ENCODE measurements at regions not wholly inside any gene's neighbourhood (a gene's known extent, or its start where the extent isn't known, plus 50 kb on each side); places are given as distances from the start of the nearest gene placed in this dataset.

DNA sequence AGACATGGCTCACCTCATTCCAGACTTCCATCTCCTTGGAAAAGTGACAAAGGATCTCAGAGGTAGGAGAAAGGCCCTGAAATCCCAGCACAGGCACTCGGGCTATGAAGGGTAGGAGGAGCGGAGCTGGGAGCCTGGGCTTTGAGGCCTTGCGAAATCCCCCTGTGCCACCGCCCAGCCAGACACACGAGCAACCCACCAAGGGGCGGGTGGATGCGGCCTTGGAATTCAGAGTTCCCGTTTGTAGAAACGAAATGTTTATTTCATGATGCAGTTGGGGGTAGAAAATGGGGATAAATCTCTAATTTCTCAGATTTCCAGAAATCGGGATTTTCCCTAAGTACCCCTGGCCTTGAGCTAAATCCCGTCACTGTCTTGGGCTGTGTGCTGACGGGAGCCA is 177.1 kb upstream of the HDAC4 start:
- H3K4me1 ChIP-seq (ENCODE audit: control insufficient read depth in 1 of 2, insufficient read depth in 2 of 2, low read length in 2 of 2) = peaks cover 0 to 9% of the 10 kb centered on the region in 2 donors
- H4K20me1 ChIP-seq (ENCODE audit: insufficient read depth, low read length) = no peaks in the 10 kb centered on the region
- DNase-seq = no peak
- no peak overlapping the region for H3K4me3 Mint-ChIP-seq
- no peaks in the 10 kb centered on the region for H3K79me2 ChIP-seq (ENCODE audit: insufficient read depth, low read length)
- no peak overlapping the region for H3K9ac ChIP-seq (ENCODE audit: insufficient read depth, low read length, poor library complexity, severe bottlenecking)
- H3K27me3 ChIP-seq (ENCODE audit: control insufficient read depth in 2 of 2, insufficient read depth in 2 of 2, low read length in 2 of 2) = no peaks in the 10 kb centered on the region
- H3K9me3 ChIP-seq (replicated peaks in 1 of 2; ENCODE audit: control insufficient read depth in 1 of 2, insufficient read depth in 1 of 2, low read length in 2 of 2) = peaks cover 0 to 9% of the 10 kb centered on the region in 2 donors
- H3K27me3 Mint-ChIP-seq (ENCODE audit: low read depth in 3 of 3) = peaks cover 2 to 3% (median 2%) of the 10 kb centered on the region in 3 donors
- peaks cover 0 to 9% (median 6%) of the 10 kb centered on the region in 7 donors for H3K9me3 Mint-ChIP-seq
- H3K27ac ChIP-seq (ENCODE audit: low read depth in 1 of 2, low read length in 2 of 2) = no peak overlapping the region
- no peak overlapping the region for H3K4me2 ChIP-seq (replicated peaks; ENCODE audit: extremely low read depth, low read length, poor library complexity, severe bottlenecking)
- 80% methylated on average over 7 of the region's 12 CpGs for WGBS (ENCODE audit: insufficient coverage)
- H3K4me1 Mint-ChIP-seq = peaks cover 3% of the 10 kb centered on the region
- intact Hi-C loops (cut with micrococcal nuclease) = no loop called here
- no peak overlapping the region for H2AFZ ChIP-seq (ENCODE audit: insufficient read depth, low read depth, low read length, poor library complexity, severe bottlenecking)
- H3K4me3 ChIP-seq (replicated peaks in 1 of 3; ENCODE audit: low read depth in 2 of 3, low read length in 3 of 3) = no peak overlapping the region
- H3K36me3 Mint-ChIP-seq = no peaks in the 10 kb centered on the region
- TF ChIP-seq, protein P1, sequence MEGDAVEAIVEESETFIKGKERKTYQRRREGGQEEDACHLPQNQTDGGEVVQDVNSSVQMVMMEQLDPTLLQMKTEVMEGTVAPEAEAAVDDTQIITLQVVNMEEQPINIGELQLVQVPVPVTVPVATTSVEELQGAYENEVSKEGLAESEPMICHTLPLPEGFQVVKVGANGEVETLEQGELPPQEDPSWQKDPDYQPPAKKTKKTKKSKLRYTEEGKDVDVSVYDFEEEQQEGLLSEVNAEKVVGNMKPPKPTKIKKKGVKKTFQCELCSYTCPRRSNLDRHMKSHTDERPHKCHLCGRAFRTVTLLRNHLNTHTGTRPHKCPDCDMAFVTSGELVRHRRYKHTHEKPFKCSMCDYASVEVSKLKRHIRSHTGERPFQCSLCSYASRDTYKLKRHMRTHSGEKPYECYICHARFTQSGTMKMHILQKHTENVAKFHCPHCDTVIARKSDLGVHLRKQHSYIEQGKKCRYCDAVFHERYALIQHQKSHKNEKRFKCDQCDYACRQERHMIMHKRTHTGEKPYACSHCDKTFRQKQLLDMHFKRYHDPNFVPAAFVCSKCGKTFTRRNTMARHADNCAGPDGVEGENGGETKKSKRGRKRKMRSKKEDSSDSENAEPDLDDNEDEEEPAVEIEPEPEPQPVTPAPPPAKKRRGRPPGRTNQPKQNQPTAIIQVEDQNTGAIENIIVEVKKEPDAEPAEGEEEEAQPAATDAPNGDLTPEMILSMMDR (IDR thresholded peaks at IDR 0.05) = no peak
- peak overlapping the region in 1 of 7 donors; percentile 3 for H3K27ac Mint-ChIP-seq
- H3K36me3 ChIP-seq (replicated peaks in 1 of 2; ENCODE audit: control insufficient read depth in 1 of 2, insufficient read depth in 2 of 2, low read length in 2 of 2) = no peaks in the 10 kb centered on the region

DNA sequence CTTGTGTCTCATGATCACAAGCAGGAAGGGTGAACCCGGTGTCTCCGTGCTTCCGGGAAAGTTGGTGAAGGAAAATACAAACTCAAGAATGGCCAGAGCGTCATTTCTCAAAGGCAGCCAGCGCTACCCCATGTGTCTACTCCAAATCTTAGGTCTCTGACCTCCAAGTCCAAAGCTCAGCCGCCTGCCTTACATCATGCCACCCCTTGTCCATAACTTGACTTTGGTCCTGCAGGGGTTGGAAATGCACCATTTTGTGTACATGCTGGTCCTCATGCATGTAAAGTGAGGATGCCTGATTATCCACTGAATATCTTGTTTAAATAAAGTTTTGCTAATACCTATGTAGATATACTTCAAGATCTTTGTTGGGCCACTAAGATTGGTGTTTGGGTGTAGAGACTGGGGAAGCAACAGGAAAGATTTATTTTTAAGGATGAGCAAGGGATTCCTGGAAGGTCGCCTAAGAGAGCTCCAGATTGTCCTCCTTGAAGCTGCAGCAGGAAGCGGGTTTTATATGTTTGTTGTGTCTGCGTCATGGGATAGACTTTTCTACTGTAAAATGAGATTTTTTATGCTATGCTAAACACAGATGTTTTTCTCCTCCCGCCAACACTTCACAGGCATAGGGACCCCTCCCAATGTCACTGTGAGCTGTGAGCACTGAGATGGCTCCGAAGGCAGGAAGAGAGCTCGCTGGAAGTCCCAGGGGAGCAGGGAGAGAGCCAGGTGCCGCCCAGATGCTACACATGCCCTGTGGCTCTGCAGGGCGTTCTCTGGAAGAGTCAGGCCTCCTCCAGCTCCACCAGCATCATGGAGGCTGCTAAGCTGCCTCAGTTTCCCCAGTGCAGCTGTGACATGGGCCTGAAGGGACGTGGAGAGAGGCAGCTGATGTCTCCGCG is 176.2 kb upstream of the HDAC4 start:
- no peaks in the 10 kb centered on the region for H3K27me3 ChIP-seq (ENCODE audit: control insufficient read depth in 2 of 2, insufficient read depth in 2 of 2, low read length in 2 of 2)
- peaks cover 3% of the 10 kb centered on the region for H3K4me1 Mint-ChIP-seq

More for the DNA sequence above, 176.2 kb upstream of the HDAC4 start:
- no peak overlapping the region for H3K27ac Mint-ChIP-seq
- TF ChIP-seq, protein P1 (IDR thresholded peaks at IDR 0.05) = no peak
- no peak overlapping the region for H3K27ac ChIP-seq (ENCODE audit: low read depth in 1 of 2, low read length in 2 of 2)
- no peak overlapping the region for H3K4me3 ChIP-seq (replicated peaks in 1 of 3; ENCODE audit: low read depth in 2 of 3, low read length in 3 of 3)
- H3K9me3 Mint-ChIP-seq = peaks cover 0 to 9% (median 6%) of the 10 kb centered on the region in 7 donors
- H3K36me3 ChIP-seq (replicated peaks in 1 of 2; ENCODE audit: control insufficient read depth in 1 of 2, insufficient read depth in 2 of 2, low read length in 2 of 2) = no peaks in the 10 kb centered on the region
- 94% methylated on average over 8 of the region's 17 CpGs for WGBS (ENCODE audit: insufficient coverage)
- H3K9ac ChIP-seq (ENCODE audit: insufficient read depth, low read length, poor library complexity, severe bottlenecking) = no peak overlapping the region
- H3K79me2 ChIP-seq (ENCODE audit: insufficient read depth, low read length) = no peaks in the 10 kb centered on the region
- H3K4me3 Mint-ChIP-seq = no peak overlapping the region
- no peak overlapping the region for H2AFZ ChIP-seq (ENCODE audit: insufficient read depth, low read depth, low read length, poor library complexity, severe bottlenecking)
- intact Hi-C loops (cut with micrococcal nuclease) = no loop called here
- H3K9me3 ChIP-seq (replicated peaks in 1 of 2; ENCODE audit: control insufficient read depth in 1 of 2, insufficient read depth in 1 of 2, low read length in 2 of 2) = peaks cover 0 to 9% of the 10 kb centered on the region in 2 donors
- no peaks in the 10 kb centered on the region for H4K20me1 ChIP-seq (ENCODE audit: insufficient read depth, low read length)
- no peak for DNase-seq
- H3K4me1 ChIP-seq (ENCODE audit: control insufficient read depth in 1 of 2, insufficient read depth in 2 of 2, low read length in 2 of 2) = peaks cover 0 to 9% of the 10 kb centered on the region in 2 donors
- H3K36me3 Mint-ChIP-seq = no peaks in the 10 kb centered on the region
- H3K27me3 Mint-ChIP-seq (ENCODE audit: low read depth in 3 of 3) = peaks cover 4 to 6% (median 5%) of the 10 kb centered on the region in 3 donors
- no peak overlapping the region for H3K4me2 ChIP-seq (replicated peaks; ENCODE audit: extremely low read depth, low read length, poor library complexity, severe bottlenecking)
